Femur (tissue), 1 donor: ENCODE measurements at regions not wholly inside any gene's neighbourhood (a gene's known extent, or its start where the extent isn't known, plus 50 kb on each side); places are given as distances from the start of the nearest gene placed in this dataset.
"Not testable (repeated sequence)": the region's sequence is repeated elsewhere in the genome, so short reads cannot be mapped to it uniquely, and the experiment has no call there.

Source experiments
- DNase-seq: peaks from one replicate; pipeline ENCODE4 v3.0.0-alpha.2; 2017

DNA sequence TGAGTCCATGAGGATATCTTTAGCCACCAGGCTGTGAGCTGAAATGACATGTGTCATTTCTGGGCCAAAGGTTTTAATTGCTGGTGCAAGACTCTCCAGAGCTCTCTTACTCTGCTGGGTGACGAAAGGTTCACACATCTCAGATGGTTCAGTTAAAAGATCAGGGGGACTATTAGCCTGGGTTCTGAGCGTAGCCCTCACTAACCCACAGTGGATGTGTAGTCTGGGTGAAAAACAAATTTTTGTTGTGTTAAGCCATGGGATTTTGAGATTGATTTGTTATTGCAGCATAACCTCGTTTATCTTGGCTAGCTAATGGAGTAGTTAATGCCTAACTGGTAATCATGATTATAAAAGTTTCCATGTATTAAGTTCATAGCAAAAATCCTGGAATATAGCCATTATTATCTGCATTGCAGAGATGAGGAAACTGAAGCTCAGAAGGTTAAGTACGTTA is 251.5 kb downstream of the RMST start:
- no peak for DNase-seq

DNA sequence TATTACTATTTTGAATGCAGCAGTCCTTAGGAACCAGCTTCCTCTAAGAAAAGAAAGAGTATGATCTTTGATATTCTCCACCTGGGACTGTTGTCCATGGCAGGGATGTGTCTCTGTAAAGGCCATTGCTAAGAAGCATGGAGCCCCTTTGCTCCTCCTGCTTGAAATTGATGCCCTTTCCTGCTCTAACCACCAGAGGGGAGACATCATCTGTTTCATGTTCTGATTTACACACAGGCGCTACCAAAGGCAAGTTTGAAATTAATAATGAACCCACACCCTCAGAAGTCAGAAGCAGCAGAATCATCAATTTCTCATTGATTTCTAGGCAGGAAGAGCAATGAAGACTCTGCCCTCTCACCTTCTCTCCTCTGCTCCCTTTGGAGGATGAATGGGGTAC is 253.8 kb downstream of the RMST start:
- DNase-seq = no peak

DNA sequence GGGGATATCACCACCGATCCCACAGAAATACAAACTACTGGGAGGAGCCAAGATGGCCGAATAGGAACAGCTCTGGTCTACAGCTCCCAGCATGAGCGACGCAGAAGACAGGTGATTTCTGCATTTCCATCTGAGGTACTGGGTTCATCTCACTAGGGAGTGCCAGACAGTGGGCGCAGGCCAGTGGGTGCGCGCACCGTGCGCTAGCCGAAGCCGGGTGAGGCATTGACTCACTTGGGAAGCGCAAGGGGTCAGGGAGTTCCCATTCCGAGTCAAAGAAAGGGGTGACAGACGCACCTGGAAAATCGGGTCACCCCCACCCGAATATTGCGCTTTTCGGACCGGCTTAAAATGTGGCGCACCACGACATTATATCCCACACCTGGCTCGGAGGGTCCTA is 261.2 kb downstream of the RMST start:
- not testable (repeated sequence) for DNase-seq

DNA sequence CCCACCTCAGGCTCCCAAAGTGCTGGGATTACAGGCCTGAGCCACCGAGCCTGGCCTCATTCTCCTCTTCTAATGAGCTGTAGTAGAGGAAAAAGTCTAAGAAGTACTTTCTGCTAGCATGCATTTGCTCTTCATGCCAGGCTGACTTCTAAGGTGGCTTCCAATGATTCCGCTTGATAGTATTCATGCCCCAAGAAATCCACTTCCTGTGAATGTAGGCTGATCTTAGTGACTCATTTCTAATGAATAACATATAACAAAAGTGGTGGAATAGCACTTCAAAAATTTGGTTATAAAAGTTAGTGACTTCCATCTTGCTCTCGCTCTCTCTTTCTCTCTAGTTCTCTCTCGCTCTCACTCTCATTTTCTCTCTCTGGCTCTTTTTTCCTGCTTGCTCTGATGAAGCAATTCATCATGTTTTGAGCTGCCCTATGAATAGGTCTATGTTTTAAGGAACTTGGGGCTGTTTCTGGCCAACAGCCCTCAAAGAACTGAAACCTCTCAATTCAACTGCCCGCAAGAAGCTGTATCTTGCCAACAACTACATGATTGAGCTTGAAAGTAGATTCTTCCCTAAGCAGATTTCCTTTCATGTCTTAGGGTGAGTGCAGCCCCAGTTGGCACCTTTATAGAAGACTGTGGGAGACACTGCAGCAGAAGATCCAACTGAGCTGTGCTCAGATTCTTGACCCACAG is 282.9 kb downstream of the RMST start:
- no peak for DNase-seq

DNA sequence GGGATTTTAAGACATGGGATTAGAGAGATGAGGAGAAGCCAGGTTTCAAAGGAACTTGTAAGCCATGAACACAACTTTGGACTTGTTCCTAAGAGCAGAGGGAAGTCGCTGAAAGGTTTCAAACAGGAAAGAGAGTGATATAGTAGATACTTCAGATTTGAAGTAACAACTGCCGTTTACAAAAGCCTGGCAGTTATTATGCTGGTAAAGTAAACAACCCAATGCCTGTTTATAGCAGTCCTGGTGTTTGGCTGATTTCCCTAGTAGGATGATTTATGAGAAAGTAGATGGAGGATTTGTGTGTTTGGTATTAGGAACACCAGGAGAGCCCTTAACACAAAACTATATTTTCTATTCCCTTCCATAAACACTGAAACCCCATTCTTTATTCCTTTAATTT is 285.7 kb downstream of the RMST start:
- no peak for DNase-seq

DNA sequence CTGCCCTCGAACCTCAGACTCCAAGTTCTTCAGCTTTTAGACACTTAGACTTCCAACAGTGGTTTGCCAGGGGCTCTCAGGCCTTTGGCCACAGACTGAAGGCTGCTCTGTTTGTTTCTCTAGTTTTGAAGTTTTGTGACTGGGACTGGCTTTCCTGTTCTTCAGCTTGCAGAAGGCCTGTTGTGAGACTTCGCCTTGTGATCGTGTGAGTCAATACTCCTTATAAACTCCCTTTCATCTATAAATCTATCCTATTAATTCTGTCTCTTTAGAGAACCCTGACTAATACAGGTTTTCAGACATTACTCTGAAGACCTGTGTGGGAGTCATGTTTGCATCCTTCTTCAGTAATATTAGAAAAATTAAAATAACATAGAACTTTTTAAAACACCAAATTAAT is 289.1 kb downstream of the RMST start:
- no peak for DNase-seq

DNA sequence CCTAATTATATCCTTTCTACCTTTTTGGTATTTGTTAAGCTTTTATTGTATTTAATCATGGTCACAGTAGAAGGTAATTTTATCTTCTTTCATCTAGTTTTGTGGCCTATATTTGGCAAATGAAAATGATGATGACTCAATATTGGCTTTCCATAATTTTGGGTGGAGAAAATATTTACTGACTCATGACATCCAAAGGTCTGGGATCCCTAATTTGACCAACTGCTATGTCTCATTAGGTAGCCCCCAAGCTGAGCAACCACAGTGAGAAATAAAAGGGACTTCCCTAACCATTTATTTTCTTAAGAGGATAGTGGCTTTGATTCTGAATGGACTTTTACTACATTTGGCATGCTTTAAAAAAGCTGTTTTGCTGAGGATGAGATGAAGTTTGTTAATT is 289.5 kb downstream of the RMST start:
- DNase-seq = no peak

DNA sequence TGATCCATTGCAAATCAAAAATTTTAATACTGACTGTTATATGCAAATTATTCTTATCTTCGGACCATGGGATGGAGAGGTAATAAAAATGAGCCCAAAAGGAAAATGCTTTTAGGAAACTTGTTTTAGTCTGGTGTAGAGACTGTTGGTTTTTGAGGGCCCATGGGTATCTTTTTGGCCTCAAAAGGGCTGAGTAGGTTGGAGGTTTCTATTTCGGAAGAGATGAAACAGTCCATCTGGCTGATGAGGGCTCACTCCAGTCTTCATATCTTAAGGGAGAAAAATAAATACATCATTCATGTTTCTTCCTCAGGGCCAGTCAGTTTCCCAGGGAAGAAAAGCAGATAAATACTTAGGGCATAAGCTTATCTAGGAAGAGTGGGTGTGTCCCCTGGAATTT is 290.7 kb downstream of the RMST start:
- no peak for DNase-seq

DNA sequence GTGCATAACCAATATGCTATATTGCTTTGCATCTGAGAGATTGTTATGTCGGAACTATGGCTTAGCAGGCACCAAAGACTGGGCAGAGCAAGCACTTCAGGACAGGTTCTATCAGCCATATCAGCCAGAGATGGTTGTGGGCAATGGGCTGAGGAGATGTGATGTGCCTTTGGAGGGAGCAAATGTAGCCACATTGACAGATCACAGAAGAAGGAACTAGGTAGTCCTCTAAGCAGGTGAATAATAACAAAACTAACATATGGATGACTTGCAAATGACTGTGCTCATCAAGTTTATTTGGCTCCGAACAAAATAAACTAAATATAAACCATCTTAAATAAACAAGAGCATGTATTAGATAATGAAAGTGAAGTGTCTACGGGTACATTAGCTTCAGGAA is 291.7 kb downstream of the RMST start:
- no peak for DNase-seq

DNA sequence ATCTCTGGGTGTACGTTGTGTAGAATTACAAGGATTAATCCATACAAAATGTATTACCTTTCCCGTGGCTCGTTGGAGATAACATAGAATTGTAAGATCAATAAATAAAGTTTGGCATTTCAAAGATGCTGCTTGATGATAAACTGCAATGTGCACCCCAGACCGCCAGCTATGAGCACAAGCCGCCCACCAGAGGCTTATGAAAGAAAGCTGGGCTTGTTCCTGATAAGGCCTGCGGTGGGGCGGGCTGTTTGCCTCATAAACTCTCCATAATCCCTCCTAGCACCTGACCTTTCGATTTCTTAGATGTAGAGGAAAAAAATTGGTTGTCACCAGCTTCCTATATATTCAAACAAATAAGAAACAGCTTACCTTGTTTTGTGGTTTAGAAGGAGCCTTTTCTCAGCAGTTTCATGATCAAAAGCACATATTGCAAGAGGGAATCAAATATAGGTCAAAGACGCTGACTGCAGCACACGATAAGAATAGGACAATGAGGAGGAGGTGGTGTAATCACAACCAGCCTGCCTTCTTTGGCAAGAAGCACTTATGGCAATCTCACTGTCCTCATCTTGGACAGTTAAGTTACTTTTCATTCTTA is 293.6 kb downstream of the RMST start:
- DNase-seq = no peak

DNA sequence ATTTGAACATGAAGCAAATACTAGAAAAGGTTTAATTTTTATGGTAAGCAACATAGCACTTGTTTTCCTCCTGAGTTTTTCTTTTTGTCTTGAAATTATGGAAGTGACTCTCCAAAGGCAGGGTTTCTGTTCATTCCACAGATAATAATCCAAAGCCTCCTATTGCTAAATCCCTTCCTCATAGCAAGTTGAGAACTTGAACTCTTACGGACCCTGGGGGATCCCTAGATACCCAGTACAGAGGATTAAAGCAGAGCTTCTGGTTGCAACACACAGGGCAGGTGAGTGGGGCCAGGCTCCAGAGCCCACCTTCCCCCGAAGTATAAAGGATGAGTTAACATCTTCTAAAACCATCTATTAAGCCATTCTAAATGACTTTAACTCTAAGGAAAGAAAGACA is 294.1 kb downstream of the RMST start:
- no peak for DNase-seq

DNA sequence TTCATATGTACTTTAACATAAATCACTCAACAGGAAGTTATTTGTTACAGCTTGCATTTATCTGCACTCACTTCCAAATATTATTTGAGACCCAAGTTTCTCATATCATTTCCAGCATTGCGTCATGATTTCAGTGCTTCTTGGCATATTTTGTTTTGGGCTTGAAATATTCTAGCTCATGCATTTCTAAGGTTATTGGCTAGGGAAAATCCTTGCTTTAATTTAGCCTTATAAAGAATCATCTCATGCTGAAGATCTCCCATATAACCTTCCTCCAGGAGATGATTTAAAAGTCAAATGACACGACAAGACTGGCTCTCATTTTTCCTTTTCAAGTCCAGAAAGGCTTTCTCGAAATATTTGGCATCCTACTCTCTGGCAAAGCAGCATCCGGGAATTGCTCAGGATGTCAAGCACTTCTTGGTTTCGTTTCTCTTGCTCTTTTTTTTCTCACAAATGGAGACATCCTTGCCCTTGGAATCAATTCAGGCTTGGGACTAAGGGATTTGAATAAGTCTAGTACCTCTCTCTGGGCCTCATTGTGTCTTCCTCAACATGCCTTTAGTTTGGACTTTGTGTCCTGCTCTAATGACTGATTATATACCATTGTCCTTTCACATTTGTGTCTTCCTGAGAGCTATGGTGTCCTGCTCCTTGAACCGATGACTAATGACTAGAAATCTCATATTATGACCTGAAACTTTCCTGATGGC is 295.0 kb downstream of the RMST start:
- DNase-seq = peak; percentile 32

DNA sequence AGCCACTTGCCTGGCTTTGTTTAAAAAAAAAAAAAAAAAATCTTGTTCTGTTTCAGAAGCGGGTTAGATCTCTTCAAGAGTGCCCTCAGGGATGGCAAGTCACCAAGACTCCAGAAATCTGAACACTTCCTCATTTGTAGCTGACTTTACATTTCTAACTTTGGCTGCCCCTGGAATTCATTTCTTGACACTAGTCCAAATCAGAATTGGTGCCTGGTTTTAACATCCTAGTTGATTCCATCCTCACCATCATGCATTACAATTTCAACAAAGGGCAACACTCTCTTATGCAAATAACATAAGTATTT is 295.5 kb downstream of the RMST start:
- no peak for DNase-seq

DNA sequence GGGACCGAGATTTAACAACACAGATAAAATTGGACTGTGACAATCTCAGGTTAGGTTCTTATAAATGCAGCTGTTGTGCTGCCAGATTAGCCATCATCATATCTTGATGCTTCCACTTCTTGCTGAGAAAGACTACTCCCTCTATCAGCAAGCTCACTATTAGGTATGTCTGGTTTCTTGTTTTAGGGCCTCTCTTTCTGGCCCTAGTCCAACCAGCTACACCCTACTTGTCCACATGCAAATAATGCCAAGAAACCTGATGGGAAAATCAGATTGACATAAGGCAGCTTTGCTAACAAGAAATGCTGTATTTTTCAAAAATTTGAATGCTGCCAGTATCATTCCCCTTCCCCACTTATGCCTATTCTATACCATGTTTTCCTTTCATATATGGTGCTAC is 296.0 kb downstream of the RMST start:
- DNase-seq = no peak

DNA sequence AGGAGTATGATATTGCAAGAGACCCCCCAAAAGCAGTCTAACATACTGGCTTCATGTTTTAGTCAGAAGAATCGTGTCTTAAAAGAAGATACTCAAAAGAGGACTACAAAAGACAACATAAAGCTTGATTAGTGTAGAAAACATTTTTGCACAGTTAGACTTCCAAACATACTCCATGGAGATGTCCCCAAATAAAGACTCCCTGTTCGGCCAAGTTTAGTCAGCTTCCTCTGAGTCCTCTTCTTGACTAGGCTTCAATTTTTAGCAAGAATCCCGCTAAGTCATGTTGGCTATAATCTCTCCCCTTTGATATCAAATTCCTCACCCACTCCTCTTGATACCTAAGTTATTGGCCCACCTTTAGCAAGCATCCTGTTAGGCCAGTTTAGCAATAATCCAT is 298.0 kb downstream of the RMST start:
- DNase-seq = no peak

DNA sequence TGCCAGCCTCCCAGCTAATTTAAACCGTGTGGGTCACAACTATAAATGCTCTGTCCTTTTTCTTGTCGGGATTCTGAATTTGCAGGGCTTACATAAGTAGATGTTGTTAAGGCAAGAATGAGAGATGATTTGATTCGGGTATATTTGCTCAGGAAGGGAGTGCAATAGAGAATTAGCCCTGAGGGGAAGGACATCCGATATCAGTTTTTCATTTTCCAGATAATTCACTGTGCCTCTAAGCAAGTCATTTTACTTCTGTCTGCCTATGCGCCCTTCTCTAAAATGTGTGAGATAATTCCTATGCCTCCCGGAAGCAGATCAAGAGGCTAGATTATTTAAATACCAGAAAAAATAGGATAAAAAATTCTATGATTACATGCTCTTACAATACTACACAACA is 300.5 kb downstream of the RMST start:
- no peak for DNase-seq

DNA sequence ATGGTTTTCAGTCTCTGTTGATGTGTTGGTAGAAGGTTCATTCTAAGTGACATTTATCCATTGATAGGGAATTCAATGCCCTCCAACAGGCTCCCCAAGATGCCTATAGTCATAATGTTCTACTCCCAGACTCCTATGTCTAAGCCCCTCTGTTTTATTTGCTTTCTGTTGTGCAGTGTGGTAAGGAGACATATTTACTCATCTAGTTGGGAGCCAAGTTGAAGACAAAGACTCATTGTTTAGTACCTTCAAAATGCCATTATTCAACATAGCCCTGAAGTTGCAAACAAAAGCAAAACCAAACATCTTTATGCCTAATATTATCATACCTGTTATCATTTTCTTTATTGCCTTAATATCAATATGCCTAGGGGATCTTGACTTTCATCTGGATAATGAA is 302.1 kb downstream of the RMST start:
- no peak for DNase-seq

DNA sequence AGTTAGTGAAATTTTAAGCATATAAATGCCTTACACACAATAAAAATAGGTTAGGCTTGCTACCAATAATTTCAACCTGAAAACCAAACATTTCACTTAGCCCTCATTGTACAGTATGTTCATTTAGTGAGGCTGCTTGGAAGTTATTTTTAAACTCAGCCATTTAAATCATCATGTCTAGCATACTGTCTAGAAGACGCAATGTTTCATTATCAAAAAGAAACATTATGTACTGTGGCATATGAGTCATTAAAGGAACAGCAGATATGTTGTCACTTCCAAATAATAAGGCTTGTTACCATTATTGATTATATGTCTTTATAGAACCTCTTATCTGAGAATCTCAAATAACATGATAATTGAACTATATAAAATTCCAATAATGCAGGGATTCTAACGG is 304.7 kb downstream of the RMST start:
- DNase-seq = no peak

DNA sequence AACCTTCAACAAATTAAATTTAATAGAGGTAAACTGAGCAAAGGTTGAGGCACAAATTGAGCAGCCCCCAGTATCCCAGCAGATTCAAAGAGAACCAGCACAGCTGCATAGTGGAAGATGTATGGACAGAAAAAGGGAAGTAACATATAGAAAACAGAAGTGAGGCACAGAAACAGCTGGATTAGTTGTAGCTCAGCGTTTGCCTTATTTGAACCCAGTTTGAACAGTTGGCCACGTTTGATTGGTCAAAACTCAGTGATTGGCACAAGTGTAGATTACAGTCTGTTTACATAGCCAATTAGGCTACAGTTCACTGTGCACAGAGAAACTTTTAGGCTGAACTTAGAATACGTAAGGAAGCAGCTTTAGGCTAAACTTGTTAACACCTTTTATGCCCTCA is 315.5 kb downstream of the RMST start:
- no peak for DNase-seq

DNA sequence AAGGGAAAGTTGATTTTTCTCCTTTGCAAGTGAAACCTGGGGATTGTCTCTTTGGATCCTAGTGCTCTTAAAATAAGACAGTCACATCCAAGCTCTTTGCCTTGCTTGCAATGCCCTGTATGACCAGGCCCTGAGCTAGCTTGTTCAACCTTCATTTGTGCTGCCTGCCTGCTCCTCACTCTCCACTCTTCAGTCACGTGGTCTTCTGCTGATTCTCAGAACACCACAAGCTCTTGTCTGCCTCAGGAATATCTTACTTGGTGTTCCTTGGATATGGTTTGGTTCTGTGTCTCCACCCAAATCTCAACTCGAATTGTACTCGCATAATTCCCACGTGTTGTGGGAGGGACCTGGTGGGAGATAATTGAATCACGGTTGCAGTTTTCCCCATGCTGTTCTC is 318.7 kb downstream of the RMST start:
- no peak for DNase-seq

DNA sequence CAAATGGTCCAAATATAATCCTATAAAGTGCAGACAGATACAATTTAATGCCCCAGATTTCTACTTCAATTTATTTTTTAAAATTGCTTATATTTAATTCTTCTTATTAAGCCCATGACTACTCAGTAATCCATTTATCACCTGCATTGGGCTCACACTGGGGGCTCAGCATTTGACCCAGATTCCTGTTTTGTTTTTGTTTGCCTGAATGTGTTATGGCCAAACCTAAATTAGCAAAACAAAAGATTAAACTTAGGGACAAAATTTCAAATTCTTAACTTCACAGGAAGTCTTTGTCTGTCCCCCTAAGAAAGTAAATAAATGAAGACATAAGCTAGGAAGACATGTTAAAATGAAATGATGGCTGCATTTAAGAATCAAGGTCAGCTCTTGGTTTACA is 322.3 kb downstream of the RMST start:
- DNase-seq = no peak

DNA sequence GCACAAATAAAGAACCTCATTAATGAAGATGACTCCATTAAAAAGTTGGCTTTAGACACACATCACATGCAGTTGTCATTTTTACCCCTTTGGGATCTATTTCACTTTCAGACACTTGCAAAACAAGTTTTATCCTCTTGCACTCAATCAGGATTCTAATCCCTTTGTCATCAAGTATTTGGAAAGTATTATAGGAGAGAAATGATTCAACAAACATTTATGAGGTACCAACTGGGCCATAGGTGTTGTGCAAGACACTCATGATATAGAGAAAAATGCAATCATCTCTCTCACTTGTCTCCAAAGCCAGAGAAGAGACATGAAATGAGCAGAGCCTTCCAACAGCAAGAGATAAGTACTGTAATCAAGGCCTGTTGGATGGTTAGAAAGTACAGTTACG is 327.7 kb downstream of the RMST start:
- DNase-seq = no peak

DNA sequence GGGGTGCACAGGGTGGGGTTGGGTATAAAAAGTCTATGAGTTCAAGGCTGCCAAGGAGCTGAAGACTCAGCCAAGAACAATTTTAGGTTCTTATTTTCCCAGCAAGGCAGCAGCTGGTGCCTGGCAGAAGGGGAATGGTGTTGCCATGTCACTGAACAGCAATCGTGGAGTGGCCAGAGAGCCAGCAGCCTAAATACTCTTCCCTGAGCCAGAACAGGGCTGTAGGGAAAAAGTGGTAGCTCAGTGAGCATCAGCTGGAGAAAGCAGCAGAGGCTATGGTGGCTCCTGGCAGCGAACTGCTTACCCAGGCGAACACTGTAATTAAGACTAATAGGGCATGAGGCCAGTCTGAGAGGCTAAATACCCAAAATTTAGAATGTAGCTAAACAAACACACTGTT is 334.9 kb downstream of the RMST start:
- DNase-seq = no peak

DNA sequence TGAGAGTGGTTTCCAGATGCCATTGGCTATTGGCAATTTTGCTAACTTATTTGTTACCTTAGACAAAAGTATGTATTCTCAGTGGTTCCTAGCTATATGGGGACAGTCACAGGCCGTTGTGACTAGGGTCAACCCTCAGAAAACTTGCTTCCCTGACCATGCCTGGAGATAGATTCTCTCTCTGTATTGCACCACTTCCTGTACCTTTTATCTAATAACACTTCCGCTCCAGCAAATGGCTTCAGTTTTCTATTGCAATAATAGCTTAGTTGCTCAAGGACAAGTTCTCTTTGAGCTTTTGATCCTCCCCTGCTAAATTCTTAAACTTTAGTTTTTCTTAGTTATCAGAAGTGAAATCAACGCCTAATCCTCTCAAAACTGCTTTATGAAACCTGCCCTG is 338.0 kb downstream of the RMST start:
- no peak for DNase-seq
